ENCODE measurements at regions not wholly inside any gene's neighbourhood (a gene's known extent, or its start where the extent isn't known, plus 50 kb on each side); places are given as distances from the start of the nearest gene placed in this dataset.

GRCh38 chr1:221559911-221560310, 182.0 kb downstream of the DUSP10 start:
- TF ChIP-seq CTCF (IDR thresholded peaks at IDR 0.05) = no peak
- no peak for TF ChIP-seq POLR2A (IDR thresholded peaks at IDR 0.05)

Data from thyroid gland (tissue), 4 donors.